A549 (cell line): ENCODE measurements at regions not wholly inside any gene's neighbourhood (a gene's known extent, or its start where the extent isn't known, plus 50 kb on each side); places are given as distances from the start of the nearest gene placed in this dataset.

Source experiments
- small RNA-seq, 6 experiments: library from RNA; depleted of rRNA; stranded (forward); fragments of <200 nt; gene quantifications; one replicate each; pipeline ENCODE3, GENCODE V24; 2012

Small RNA genes in the stretch of these regions (small RNA-seq; reads per million reads assigned to genes)
- 0 reads per million in 6 experiments for gene AL596327.1
- gene SEPT2P1: 0 to 1.4 (median 0) reads per million in 6 experiments
